ENCODE measurements at regions not wholly inside any gene's neighbourhood (a gene's known extent, or its start where the extent isn't known, plus 50 kb on each side); places are given as distances from the start of the nearest gene placed in this dataset.

DNA sequence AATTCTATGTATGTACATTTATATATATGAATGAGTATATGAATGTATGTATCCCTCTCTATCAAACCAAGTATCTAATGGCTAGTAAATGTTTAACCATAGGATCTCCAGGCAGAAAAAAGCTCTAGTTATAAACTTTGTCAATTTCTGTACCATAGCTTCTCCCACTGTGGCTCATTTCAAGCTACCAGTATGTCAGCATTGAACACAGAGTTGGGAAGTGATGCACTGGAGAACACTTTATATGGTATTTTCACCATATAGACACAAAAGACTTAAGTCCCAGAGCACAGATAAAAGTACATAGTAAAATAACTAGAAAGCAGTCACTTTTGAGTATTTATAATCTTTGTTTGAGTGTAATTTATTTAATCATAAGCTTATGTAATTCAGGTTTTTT, 53.9 kb upstream of the ATP8A1 start:
- TF ChIP-seq GABPA (IDR thresholded peaks at IDR 0.05; ENCODE audit: low read depth) (no peak), SPI1 (IDR thresholded peaks at IDR 0.05; ENCODE audit: borderline replicate concordance, low read depth) (no peak), POLR2AphosphoS5 (IDR thresholded peaks at IDR 0.05; ENCODE audit: low read depth) (no peak)
- TF ChIP-seq, protein P1, sequence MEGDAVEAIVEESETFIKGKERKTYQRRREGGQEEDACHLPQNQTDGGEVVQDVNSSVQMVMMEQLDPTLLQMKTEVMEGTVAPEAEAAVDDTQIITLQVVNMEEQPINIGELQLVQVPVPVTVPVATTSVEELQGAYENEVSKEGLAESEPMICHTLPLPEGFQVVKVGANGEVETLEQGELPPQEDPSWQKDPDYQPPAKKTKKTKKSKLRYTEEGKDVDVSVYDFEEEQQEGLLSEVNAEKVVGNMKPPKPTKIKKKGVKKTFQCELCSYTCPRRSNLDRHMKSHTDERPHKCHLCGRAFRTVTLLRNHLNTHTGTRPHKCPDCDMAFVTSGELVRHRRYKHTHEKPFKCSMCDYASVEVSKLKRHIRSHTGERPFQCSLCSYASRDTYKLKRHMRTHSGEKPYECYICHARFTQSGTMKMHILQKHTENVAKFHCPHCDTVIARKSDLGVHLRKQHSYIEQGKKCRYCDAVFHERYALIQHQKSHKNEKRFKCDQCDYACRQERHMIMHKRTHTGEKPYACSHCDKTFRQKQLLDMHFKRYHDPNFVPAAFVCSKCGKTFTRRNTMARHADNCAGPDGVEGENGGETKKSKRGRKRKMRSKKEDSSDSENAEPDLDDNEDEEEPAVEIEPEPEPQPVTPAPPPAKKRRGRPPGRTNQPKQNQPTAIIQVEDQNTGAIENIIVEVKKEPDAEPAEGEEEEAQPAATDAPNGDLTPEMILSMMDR (IDR thresholded peaks at IDR 0.05; ENCODE audit: insufficient read depth, low read length): no peak
- TF ChIP-seq, protein P2, sequence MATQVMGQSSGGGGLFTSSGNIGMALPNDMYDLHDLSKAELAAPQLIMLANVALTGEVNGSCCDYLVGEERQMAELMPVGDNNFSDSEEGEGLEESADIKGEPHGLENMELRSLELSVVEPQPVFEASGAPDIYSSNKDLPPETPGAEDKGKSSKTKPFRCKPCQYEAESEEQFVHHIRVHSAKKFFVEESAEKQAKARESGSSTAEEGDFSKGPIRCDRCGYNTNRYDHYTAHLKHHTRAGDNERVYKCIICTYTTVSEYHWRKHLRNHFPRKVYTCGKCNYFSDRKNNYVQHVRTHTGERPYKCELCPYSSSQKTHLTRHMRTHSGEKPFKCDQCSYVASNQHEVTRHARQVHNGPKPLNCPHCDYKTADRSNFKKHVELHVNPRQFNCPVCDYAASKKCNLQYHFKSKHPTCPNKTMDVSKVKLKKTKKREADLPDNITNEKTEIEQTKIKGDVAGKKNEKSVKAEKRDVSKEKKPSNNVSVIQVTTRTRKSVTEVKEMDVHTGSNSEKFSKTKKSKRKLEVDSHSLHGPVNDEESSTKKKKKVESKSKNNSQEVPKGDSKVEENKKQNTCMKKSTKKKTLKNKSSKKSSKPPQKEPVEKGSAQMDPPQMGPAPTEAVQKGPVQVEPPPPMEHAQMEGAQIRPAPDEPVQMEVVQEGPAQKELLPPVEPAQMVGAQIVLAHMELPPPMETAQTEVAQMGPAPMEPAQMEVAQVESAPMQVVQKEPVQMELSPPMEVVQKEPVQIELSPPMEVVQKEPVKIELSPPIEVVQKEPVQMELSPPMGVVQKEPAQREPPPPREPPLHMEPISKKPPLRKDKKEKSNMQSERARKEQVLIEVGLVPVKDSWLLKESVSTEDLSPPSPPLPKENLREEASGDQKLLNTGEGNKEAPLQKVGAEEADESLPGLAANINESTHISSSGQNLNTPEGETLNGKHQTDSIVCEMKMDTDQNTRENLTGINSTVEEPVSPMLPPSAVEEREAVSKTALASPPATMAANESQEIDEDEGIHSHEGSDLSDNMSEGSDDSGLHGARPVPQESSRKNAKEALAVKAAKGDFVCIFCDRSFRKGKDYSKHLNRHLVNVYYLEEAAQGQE (IDR thresholded peaks at IDR 0.05; ENCODE audit: insufficient replicate concordance, low read depth): no peak
- H3K4me3 ChIP-seq (replicated peaks; ENCODE audit: insufficient read depth, low read length): no peak overlapping the region
- no peak for DNase-seq (ENCODE audit: low read depth in 1 of 2, low spot score in 1 of 2)
- H3K27ac ChIP-seq (replicated peaks): no peak overlapping the region
- H3K27me3 ChIP-seq (ENCODE audit: insufficient read depth, poor library complexity, severe bottlenecking): no peaks in the 10 kb centered on the region

DNA sequence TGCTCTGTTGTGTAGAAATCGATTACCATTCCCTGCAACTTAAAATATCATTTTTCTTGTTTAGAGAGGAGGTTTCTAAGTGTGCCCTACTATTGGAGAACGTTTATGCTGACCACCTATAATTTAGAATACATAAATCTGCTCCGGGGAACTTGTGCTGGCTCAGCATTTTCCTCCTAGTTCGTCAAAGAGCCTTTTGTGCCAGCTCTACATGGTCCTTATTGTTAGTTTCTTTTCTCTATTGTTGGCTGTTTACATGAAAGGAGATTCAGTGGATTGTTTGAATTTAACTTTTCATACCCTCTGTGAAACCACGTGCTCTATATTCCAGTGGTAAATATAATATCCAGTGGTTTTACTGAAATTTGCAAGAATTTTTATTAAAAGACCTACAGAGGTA, 53.4 kb upstream of the ATP8A1 start:
- TF ChIP-seq SPI1 (IDR thresholded peaks at IDR 0.05; ENCODE audit: borderline replicate concordance, low read depth): no peak
- TF ChIP-seq, protein P1 (IDR thresholded peaks at IDR 0.05; ENCODE audit: insufficient read depth, low read length): no peak
- TF ChIP-seq POLR2AphosphoS5 (IDR thresholded peaks at IDR 0.05; ENCODE audit: low read depth): no peak
- no peak for TF ChIP-seq GABPA (IDR thresholded peaks at IDR 0.05; ENCODE audit: low read depth)
- TF ChIP-seq, protein P2 (IDR thresholded peaks at IDR 0.05; ENCODE audit: insufficient replicate concordance, low read depth): no peak
- Histone ChIP-seq H3K27ac (replicated peaks) (no peak overlapping the region), H3K4me3 (replicated peaks; ENCODE audit: insufficient read depth, low read length) (no peak overlapping the region), H3K27me3 (ENCODE audit: insufficient read depth, poor library complexity, severe bottlenecking) (no peaks in the 10 kb centered on the region)
- no peak for DNase-seq (ENCODE audit: low read depth in 1 of 2, low spot score in 1 of 2)

DNA sequence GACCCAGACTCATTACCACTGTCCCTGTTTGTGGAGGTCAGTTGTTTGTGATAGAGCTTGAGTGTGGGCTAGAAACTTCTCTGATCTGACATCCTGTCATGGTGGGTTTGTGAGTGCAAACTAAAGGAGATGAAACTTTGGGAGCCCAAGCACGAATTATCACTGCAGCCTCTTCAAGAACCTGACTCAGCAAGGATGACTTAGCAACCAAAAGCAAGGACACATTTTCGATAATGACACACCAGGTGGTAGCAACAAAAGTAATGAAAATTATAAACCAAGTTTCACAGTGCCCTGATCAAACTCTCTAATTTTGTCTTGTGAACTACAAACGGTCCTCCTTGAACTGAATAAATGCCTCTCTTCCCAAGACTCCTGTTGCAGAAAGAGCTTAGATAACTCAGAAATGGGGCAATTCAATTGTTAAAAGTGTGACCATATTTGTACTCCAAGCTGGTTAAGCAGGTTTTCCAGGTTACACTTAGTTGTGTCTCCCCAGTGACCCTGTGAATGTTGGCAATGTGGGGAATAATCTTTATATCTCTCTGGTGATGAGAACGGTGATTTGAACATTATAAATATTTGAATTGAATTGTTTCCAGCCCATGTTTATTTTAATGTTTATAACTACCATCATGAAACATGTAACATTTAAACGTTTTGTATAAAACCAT, 52.6 kb upstream of the ATP8A1 start:
- Histone ChIP-seq H3K27me3 (ENCODE audit: insufficient read depth, poor library complexity, severe bottlenecking) (no peaks in the 10 kb centered on the region), H3K4me3 (replicated peaks; ENCODE audit: insufficient read depth, low read length) (no peak overlapping the region), H3K27ac (replicated peaks) (no peak overlapping the region)
- DNase-seq (ENCODE audit: low read depth in 1 of 2, low spot score in 1 of 2): no peak
- TF ChIP-seq POLR2AphosphoS5 (IDR thresholded peaks at IDR 0.05; ENCODE audit: low read depth) (no peak), GABPA (IDR thresholded peaks at IDR 0.05; ENCODE audit: low read depth) (no peak), SPI1 (IDR thresholded peaks at IDR 0.05; ENCODE audit: borderline replicate concordance, low read depth) (no peak)
- TF ChIP-seq, protein P1 (IDR thresholded peaks at IDR 0.05; ENCODE audit: insufficient read depth, low read length): no peak
- TF ChIP-seq, protein P2 (IDR thresholded peaks at IDR 0.05; ENCODE audit: insufficient replicate concordance, low read depth): no peak
